Peyer's patch (tissue), 4 donors: ENCODE measurements at regions not wholly inside any gene's neighbourhood (a gene's known extent, or its start where the extent isn't known, plus 50 kb on each side); places are given as distances from the start of the nearest gene placed in this dataset.

Experiments used
- DNase-seq, 3 donors: peaks; one replicate each; pipeline ENCODE4 v3.0.0-alpha.2; 2017 to 2019
- H3K27ac ChIP-seq, 4 donors: fragments of 200-600 bp; sonication (generic); one replicate each; pipeline ENCODE4 v1.5.1; 2016 to 2019
- H3K27me3 ChIP-seq, 2 donors: fragments of 200-600 bp; sonication (generic); one replicate each; pipeline ENCODE4 v1.5.1; 2019
- H3K36me3 ChIP-seq, 3 donors: fragments of 200-600 bp; sonication (generic); one replicate each; pipeline ENCODE4 v1.5.1; 2016 to 2019
- H3K4me1 ChIP-seq, 4 donors: fragments of 200-600 bp; sonication (generic); one replicate each; pipeline ENCODE4 v1.5.1; 2016 to 2019
- H3K4me3 ChIP-seq, 4 donors: fragments of 200-600 bp; sonication (generic); 1 replicate in 3 of 4; 2 replicates in 1 of 4; pipeline ENCODE4 v1.5.1; 2016 to 2019; ENCODE audit warnings: mild to moderate bottlenecking in 1 of 4
- H3K9me3 ChIP-seq, 4 donors: fragments of 200-600 bp; sonication (generic); one replicate each; pipeline ENCODE4 v1.5.1; 2016 to 2019; ENCODE audit warnings: mild to moderate bottlenecking in 1 of 4
- CTCF ChIP-seq, 6 experiments: fragments of 450-650 bp in 4 of 6; fragments of 200-600 bp in 2 of 6; sonication (generic) in 1 of 6; IDR thresholded peaks; one replicate each; pipeline ENCODE4 v1.5.1; 2017 to 2019; ENCODE audit warnings: antibody characterized with exemption in 6 of 6, mild to moderate bottlenecking in 3 of 6, moderate library complexity in 1 of 6
- POLR2A ChIP-seq, 2 donors: fragments of 450-650 bp; IDR thresholded peaks; one replicate each; pipeline ENCODE4 v1.5.1; 2017; ENCODE audit warnings: antibody characterized with exemption in 2 of 2, mild to moderate bottlenecking in 2 of 2, moderate library complexity in 2 of 2

DNA sequence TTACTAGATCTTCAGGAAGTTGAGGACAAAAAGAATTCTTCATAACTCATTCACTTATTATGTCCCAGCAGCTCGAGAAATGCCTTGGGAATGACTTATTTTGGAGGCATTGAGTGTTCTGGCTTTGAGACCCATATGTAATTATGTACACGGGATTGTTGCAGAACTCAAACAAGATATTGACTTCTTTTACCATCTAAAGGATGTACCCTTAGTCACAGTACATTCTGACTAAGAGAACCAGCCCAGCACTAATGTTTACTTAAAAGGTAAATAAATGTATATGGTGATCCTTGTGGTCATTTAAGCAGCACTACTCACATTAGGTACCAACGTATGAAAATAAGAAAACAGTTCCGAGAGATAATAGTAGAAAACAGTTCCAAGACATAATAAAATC is 268.9 kb downstream of the ADCYAP1 start:
- H3K4me3 ChIP-seq: no peak overlapping the region
- no peaks in the 10 kb centered on the region for H3K36me3 ChIP-seq
- H3K9me3 ChIP-seq: no peaks in the 10 kb centered on the region
- no peak overlapping the region for H3K27ac ChIP-seq
- no peak for TF ChIP-seq CTCF (IDR thresholded peaks at IDR 0.05)
- no peak for TF ChIP-seq POLR2A (IDR thresholded peaks at IDR 0.05)
- no peaks in the 10 kb centered on the region for H3K4me1 ChIP-seq
- DNase-seq: no peak
- no peaks in the 10 kb centered on the region for H3K27me3 ChIP-seq

DNA sequence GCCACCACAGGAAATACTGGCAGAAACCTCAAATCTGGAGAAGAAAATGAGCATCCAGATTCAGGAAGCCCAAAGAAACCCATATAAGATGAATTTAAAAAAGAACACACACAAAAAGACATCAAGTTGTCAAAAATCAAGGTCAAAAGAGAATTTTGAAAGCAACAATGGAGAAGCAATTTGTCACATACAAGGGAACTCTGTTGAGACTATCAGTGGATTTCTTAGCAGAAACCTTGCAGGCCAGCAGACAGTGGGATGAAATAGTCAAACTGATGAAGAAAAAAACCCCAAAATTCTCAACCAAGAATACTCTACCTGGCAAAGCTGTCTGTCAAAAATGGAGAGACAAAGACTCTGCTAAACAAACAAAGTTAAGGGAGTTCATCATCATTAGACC is 272.6 kb downstream of the ADCYAP1 start:
- no peak for DNase-seq
- no peaks in the 10 kb centered on the region for H3K9me3 ChIP-seq
- H3K4me1 ChIP-seq: no peaks in the 10 kb centered on the region
- no peaks in the 10 kb centered on the region for H3K27me3 ChIP-seq
- no peak overlapping the region for H3K27ac ChIP-seq
- TF ChIP-seq POLR2A (IDR thresholded peaks at IDR 0.05): no peak
- no peak for TF ChIP-seq CTCF (IDR thresholded peaks at IDR 0.05)
- no peaks in the 10 kb centered on the region for H3K36me3 ChIP-seq
- H3K4me3 ChIP-seq: no peak overlapping the region

GRCh38 chr18:1191341-1191740 is 286.7 kb downstream of the ADCYAP1 start:
- Histone ChIP-seq H3K4me3 (no peak overlapping the region), H3K9me3 (no peaks in the 10 kb centered on the region), H3K36me3 (no peaks in the 10 kb centered on the region), H3K4me1 (no peaks in the 10 kb centered on the region), H3K27ac (no peak overlapping the region), H3K27me3 (no peaks in the 10 kb centered on the region)
- DNase-seq: no peak
- TF ChIP-seq POLR2A (IDR thresholded peaks at IDR 0.05): no peak
- TF ChIP-seq CTCF (IDR thresholded peaks at IDR 0.05): no peak

DNA sequence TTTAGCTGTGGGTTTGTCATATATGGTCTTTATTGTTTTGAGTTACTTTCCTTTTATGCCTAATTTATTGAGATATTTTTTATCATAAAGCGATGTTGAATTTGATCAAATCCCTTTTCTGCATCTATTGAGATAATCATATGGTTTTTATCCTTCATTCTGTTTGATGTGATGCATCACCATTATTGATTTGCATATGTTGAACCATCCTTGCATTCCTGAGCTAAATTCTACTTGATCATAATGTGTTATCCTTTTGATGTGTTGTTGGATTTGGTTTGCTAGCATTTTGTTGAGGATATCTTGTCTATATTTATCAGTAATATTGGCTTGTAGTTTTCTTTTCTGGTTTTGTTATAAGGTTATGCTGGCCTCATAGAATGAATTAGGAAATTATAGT is 308.5 kb downstream of the ADCYAP1 start:
- Histone ChIP-seq H3K36me3 (no peaks in the 10 kb centered on the region), H3K9me3 (peaks cover 0 to 7% (median 0%) of the 10 kb centered on the region in 4 donors), H3K4me3 (no peak overlapping the region), H3K27ac (no peak overlapping the region), H3K4me1 (no peaks in the 10 kb centered on the region), H3K27me3 (no peaks in the 10 kb centered on the region)
- TF ChIP-seq CTCF (IDR thresholded peaks at IDR 0.05) (no peak), POLR2A (IDR thresholded peaks at IDR 0.05) (no peak)
- DNase-seq: no peak

- no peak overlapping the region for H3K27ac ChIP-seq
Observed at GRCh38 chr18:1222880-1223279, 318.2 kb downstream of the ADCYAP1 start.

More at GRCh38 chr18:1222880-1223279, 318.2 kb downstream of the ADCYAP1 start:
- DNase-seq: no peak
- Histone ChIP-seq H3K9me3 (no peaks in the 10 kb centered on the region), H3K4me1 (no peaks in the 10 kb centered on the region), H3K27me3 (no peaks in the 10 kb centered on the region), H3K36me3 (no peaks in the 10 kb centered on the region), H3K4me3 (no peak overlapping the region)
- no peak for TF ChIP-seq CTCF (IDR thresholded peaks at IDR 0.05)
- TF ChIP-seq POLR2A (IDR thresholded peaks at IDR 0.05): no peak
